ENCODE measurements at regions not wholly inside any gene's neighbourhood (a gene's known extent, or its start where the extent isn't known, plus 50 kb on each side); places are given as distances from the start of the nearest gene placed in this dataset.

DNA sequence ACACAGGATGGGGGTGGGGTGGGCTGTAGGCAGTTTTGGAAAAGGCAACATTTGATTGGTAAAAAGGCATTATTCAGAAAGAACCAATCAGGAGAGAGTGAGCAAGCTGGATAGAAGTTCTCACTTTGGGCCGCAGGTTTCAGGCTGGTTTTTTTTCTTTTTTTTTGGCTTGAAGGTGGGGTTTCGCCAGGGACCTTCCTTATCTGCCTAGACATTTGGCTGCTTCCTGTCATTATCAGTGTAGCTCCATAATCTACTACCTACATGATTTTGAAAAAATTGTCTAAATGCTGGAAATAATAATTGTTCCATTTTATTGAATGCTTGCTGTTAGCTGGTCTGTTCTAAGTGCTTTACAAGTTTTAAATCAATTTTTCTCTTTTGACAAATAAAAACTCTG, 649.0 kb downstream of the TMTC2 start:
- Histone ChIP-seq H3K4me1 (ENCODE audit: control insufficient read depth in 2 of 3, insufficient read depth in 2 of 3, low read depth in 1 of 3, low read length in 3 of 3) (no peaks in the 10 kb centered on the region), H3K9ac (ENCODE audit: low read length in 3 of 3) (no peak overlapping the region), H3K27ac (ENCODE audit: low read depth in 2 of 2, low read length in 2 of 2) (no peak overlapping the region), H3K36me3 (ENCODE audit: control insufficient read depth in 2 of 3, insufficient read depth in 3 of 3, low read length in 3 of 3) (no peaks in the 10 kb centered on the region), H3K4me3 (ENCODE audit: low read length in 3 of 3) (no peak overlapping the region), H3K27me3 (ENCODE audit: control insufficient read depth, insufficient read depth, low read length) (no peaks in the 10 kb centered on the region), H3K9me3 (ENCODE audit: control insufficient read depth in 2 of 3, insufficient read depth in 1 of 3, low read length in 3 of 3) (no peaks in the 10 kb centered on the region)
- intact Hi-C loops (cut with DNase I), result no loop called here
- no peak for FAIRE-seq
- TF ChIP-seq, protein P1, sequence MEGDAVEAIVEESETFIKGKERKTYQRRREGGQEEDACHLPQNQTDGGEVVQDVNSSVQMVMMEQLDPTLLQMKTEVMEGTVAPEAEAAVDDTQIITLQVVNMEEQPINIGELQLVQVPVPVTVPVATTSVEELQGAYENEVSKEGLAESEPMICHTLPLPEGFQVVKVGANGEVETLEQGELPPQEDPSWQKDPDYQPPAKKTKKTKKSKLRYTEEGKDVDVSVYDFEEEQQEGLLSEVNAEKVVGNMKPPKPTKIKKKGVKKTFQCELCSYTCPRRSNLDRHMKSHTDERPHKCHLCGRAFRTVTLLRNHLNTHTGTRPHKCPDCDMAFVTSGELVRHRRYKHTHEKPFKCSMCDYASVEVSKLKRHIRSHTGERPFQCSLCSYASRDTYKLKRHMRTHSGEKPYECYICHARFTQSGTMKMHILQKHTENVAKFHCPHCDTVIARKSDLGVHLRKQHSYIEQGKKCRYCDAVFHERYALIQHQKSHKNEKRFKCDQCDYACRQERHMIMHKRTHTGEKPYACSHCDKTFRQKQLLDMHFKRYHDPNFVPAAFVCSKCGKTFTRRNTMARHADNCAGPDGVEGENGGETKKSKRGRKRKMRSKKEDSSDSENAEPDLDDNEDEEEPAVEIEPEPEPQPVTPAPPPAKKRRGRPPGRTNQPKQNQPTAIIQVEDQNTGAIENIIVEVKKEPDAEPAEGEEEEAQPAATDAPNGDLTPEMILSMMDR (IDR thresholded peaks at IDR 0.05; ENCODE audit: borderline replicate concordance, extremely low read depth, insufficient read depth), result no peak
- no peak for DNase-seq

DNA sequence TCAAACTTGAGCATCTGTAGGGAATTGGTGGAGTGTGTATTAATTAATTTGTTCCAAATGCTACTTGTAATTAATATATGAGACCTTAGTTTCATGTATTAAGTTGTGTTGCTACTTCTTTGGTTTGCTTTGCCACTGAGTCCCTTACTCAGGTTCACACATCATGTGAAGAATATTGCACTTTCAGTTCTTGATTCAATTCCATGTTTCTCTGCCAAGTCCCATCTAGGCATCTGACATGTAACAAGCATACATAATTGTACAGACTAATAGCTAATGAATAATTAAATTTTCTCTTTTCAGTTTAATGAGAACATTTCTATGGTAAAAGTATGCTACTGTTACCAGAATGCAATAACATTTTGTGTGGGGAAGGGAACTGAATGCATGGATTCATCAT, 640.0 kb downstream of the TMTC2 start:
- H3K4me1 ChIP-seq (ENCODE audit: control insufficient read depth in 2 of 3, insufficient read depth in 2 of 3, low read depth in 1 of 3, low read length in 3 of 3), result no peaks in the 10 kb centered on the region
- H3K9ac ChIP-seq (ENCODE audit: low read length in 3 of 3), result no peak overlapping the region
- H3K9me3 ChIP-seq (ENCODE audit: control insufficient read depth in 2 of 3, insufficient read depth in 1 of 3, low read length in 3 of 3), result no peaks in the 10 kb centered on the region
- no peaks in the 10 kb centered on the region for H3K27me3 ChIP-seq (ENCODE audit: control insufficient read depth, insufficient read depth, low read length)
- no peak overlapping the region for H3K4me3 ChIP-seq (ENCODE audit: low read length in 3 of 3)
- intact Hi-C loops (cut with DNase I), result no loop called here
- DNase-seq, result no peak
- no peak overlapping the region for H3K27ac ChIP-seq (ENCODE audit: low read depth in 2 of 2, low read length in 2 of 2)
- FAIRE-seq, result no peak
- H3K36me3 ChIP-seq (ENCODE audit: control insufficient read depth in 2 of 3, insufficient read depth in 3 of 3, low read length in 3 of 3), result no peaks in the 10 kb centered on the region
- TF ChIP-seq, protein P1 (IDR thresholded peaks at IDR 0.05; ENCODE audit: borderline replicate concordance, extremely low read depth, insufficient read depth), result no peak

DNA sequence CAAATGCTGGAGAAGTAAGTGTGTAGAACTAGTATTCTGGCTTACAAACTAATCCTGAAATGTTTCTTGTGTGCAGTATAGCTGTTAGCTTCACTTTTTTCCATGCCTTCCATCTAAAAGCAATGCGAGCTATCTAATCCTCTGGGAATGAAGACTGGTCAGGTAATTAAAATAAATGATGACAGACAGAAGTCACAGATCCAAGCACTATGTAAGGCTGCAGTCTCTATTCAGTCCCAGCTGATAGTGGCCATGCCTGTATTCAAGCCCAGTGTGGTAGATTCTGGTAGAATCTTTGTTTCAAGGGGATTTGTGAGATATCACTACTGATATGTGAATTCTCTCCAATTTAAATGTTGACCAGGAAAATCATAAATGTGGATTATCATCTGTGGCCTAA, 637.2 kb downstream of the TMTC2 start:
- Histone ChIP-seq H3K36me3 (ENCODE audit: control insufficient read depth in 2 of 3, insufficient read depth in 3 of 3, low read length in 3 of 3) (no peaks in the 10 kb centered on the region), H3K9ac (ENCODE audit: low read length in 3 of 3) (no peak overlapping the region), H3K9me3 (ENCODE audit: control insufficient read depth in 2 of 3, insufficient read depth in 1 of 3, low read length in 3 of 3) (no peaks in the 10 kb centered on the region), H3K27ac (ENCODE audit: low read depth in 2 of 2, low read length in 2 of 2) (no peak overlapping the region), H3K4me1 (ENCODE audit: control insufficient read depth in 2 of 3, insufficient read depth in 2 of 3, low read depth in 1 of 3, low read length in 3 of 3) (no peaks in the 10 kb centered on the region), H3K27me3 (ENCODE audit: control insufficient read depth, insufficient read depth, low read length) (no peaks in the 10 kb centered on the region), H3K4me3 (ENCODE audit: low read length in 3 of 3) (no peak overlapping the region)
- TF ChIP-seq, protein P1 (IDR thresholded peaks at IDR 0.05; ENCODE audit: borderline replicate concordance, extremely low read depth, insufficient read depth), result no peak
- intact Hi-C loops (cut with DNase I), result no loop called here
- no peak for DNase-seq
- FAIRE-seq, result no peak

DNA sequence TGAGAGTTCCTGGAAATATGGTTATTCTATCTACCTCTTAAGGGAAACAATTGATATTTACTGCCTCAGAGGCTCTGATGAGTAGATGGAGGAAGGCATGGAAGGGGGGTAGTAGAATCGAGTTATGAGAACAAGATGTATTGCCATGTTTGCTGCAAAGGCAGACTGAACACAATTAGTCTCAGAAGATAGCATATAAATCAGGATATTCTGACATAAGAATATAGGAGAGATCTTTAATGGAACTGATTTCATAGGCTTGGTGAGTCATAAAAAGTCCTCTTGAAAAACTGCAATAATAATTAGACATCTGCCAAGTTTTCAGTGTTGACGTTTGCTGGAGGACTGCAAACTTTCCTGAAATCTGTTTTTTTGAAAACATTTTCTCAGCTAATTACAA, 636.1 kb downstream of the TMTC2 start:
- DNase-seq (no peak), FAIRE-seq (no peak)
- Histone ChIP-seq H3K4me1 (ENCODE audit: control insufficient read depth in 2 of 3, insufficient read depth in 2 of 3, low read depth in 1 of 3, low read length in 3 of 3) (no peaks in the 10 kb centered on the region), H3K9ac (ENCODE audit: low read length in 3 of 3) (no peak overlapping the region), H3K27ac (ENCODE audit: low read depth in 2 of 2, low read length in 2 of 2) (no peak overlapping the region), H3K27me3 (ENCODE audit: control insufficient read depth, insufficient read depth, low read length) (no peaks in the 10 kb centered on the region), H3K4me3 (ENCODE audit: low read length in 3 of 3) (no peak overlapping the region), H3K36me3 (ENCODE audit: control insufficient read depth in 2 of 3, insufficient read depth in 3 of 3, low read length in 3 of 3) (no peaks in the 10 kb centered on the region), H3K9me3 (ENCODE audit: control insufficient read depth in 2 of 3, insufficient read depth in 1 of 3, low read length in 3 of 3) (no peaks in the 10 kb centered on the region)
- TF ChIP-seq, protein P1 (IDR thresholded peaks at IDR 0.05; ENCODE audit: borderline replicate concordance, extremely low read depth, insufficient read depth), result no peak
- intact Hi-C loops (cut with DNase I), result no loop called here
